NCI-H82 (cell line): ENCODE measurements at regions not wholly inside any gene's neighbourhood (a gene's known extent, or its start where the extent isn't known, plus 50 kb on each side); places are given as distances from the start of the nearest gene placed in this dataset.
"Not testable (repeated sequence)": the region's sequence is repeated elsewhere in the genome, so short reads cannot be mapped to it uniquely, and the experiment has no call there.

Experiments used
- DNase-seq: peaks from one replicate; lab custom pipeline; 2025; lab: John Stamatoyannopoulos, UW

DNA sequence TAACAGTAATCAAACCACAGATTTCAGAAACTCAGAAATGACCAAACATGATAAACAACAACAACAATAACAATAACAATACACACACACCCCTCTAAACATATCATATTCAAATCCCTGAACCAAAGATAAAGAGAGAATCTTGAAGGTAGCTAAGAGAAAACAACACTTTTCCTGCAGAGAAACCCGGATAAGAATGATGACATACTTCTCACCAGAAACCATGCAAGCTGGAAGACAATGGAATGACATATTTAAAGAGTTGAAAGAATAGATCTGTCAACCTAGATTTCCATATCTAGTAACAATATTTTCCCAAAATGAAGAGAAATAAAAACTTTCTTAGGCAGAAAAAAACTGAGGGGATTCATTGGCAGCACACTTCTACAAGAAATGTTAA lies 138.1 kb downstream of the LIG4 start:
- no peak for DNase-seq

DNA sequence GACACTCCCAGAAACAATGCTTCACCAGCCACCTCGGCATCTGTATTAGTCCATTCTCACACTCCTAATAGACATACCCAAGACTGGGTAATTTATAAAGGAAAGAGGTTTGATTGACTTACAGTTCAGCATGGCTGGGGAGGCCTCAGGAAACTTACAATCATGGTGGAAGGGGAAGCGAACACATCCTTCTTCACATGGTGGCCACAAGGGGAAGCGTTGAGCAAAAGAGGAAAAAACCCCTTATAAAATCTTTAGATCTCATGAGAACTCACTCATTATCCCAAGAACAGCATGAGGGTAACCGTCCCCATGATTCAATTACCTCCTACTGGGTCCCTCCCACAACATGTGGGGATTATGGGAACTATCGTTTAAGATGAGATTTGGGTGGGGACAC lies 140.9 kb downstream of the LIG4 start:
- DNase-seq: not testable (repeated sequence)

DNA sequence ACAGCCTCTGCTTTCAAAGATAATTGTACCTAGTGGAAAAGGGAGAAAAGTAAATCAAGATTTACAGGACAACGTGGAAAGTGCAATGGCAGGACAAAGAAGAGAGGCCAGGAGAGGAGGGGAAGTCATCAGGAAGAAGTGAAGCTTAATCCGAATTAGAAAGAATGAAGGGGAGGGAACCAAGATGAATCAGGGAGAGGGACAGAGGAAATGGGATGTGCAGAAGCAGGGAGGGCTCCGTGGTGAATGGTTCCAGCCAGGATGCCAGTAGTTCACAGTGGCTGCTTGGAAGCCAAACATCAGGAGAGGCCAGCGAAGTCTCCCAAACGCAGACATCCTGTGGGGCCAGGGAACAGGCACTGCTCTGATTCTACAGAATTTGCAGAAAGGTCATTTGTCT lies 144.4 kb downstream of the LIG4 start:
- DNase-seq: peak; percentile 16

DNA sequence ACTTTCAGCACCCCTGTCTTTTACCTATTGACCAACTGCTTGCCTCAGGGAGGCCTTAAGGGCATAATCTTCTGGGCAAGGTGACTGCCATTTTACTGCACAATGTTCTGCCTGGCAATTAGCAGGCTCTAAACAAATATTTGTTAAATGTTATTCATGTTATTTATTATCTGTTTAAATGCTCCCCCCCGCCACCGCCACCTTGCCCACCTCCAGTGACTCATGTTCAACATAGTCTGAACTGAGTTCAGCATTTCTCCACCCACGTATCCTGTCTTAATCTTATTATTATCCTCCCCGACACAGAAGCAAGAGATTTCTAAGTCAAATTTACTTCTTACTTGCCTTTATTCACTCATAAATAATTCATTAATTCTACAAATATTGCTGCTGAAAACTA lies 144.8 kb downstream of the LIG4 start:
- DNase-seq: no peak

DNA sequence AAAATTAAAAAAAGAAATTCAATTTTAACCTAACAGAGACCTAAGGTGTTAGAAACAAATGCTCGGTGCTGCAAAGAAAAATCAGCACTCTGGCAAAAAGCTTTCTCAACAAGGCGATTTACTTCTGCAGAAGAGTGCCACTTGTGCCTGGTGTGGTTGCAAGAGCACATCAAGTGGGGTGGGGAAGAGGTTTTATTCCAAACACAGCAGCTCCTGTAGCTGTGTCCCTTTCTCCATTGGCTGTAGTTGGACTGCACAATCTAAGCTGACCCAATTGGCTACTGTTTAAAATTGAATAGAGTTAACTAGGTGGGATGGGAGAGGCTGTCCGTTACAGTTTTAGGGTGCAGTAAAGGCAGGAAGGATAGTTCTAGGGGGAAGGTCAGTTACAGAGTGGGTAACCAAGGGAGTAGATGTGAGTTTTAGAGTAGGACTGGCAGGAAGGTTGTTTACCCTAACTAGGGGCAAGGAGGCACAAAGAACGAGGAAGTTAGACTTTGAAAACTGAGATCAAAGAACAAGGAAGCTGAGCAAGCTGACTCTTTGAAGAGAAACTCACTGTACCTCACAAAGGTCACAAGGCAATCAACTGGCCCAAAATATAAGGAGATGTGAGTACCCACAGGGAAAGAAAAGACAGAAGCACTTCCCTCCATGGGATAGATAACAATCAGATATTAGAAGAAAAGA lies 145.7 kb downstream of the LIG4 start:
- no peak for DNase-seq

DNA sequence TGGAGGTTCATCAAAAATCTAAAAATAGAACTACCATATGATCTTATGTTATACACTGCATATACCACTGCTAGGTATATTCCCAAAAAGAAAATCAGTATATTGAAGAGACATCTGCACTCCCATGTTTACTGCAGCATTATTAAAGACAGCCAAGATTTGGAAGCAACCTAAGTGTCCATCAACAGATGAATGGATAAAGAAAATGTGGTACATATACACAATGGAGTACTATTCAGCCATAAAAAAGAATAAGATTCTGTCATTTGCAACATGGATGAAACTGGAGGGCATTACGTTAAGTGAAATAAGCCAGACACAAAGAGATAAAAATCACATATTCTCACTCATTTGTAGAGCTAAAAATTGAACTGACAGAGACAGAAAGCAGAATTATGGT lies 151.0 kb downstream of the LIG4 start:
- not testable (repeated sequence) for DNase-seq

DNA sequence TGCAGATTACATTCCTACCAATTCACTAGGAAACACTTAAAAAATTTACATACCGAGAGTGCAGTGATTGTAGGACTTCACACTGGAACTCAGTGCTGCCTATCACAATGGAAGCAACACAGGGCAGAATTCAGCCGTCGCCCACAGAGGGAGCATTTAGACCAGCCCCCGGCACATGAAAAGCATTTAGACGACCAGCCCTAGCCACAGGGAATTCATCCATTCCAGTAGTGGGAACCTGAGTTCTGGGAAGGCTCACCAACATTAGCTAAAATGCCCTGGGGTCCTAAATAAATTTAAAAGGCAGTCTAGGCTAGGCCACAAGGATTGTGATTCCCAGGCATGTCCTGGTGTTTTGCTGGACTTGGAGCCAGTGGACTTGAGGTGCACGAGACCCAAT lies 155.2 kb downstream of the LIG4 start:
- no peak for DNase-seq

DNA sequence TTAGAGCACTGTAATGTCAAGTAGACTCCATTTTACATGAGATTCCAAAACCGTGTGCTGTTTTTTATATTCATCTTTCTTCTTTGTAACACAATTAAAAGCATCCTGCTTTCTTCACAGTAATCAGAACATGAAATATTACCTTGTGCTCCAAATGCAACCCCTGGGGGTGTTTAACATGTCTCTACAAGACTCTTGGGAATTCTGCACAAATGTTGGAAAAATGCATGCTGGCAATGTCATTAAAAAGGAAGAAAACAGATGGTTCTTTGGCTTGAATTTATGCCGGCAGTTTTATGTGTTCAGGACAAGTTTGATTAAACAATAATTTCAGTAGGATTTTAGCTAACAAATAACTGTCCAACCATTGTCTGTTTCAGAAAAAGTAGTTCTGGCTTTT lies 159.1 kb downstream of the LIG4 start:
- no peak for DNase-seq

DNA sequence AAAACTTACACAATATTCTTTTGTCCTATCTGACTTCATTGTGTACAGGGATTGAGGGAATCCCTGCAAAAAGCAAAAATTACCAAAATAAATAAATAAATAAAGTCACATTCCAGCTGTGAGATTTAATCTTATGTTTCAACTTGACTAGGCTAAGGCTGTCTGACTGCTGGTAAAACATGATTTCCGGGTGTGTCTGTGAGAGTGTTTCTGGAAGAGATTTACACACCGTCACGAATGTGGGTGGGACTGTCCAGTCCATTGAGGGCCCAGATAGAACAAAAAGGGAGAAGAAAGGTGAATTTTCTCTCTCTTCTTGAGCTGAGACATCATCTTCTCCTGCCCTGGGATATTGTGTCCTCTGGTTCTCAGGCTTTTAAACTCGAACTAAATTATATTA lies 166.1 kb downstream of the LIG4 start:
- peak; percentile 55 for DNase-seq

DNA sequence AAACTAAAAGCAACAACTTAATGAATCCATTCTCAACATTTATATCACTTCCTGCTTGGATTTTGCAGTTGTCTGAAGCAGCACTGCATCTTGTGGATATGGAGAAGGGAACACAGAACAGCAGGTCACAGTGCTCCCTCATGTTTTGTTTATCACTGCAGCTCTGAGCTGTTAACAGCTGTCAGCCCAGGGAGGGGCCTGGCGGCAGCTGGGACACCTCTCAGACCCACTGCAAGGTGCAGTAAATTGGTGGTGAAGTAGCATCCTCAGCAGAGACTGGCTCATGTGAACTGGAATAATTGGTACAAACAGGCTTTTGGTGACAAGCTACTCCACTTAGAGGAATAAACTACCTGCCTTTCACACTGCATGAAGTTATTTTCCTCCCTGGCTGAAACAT lies 170.4 kb downstream of the LIG4 start:
- peak; percentile 92 for DNase-seq

DNA sequence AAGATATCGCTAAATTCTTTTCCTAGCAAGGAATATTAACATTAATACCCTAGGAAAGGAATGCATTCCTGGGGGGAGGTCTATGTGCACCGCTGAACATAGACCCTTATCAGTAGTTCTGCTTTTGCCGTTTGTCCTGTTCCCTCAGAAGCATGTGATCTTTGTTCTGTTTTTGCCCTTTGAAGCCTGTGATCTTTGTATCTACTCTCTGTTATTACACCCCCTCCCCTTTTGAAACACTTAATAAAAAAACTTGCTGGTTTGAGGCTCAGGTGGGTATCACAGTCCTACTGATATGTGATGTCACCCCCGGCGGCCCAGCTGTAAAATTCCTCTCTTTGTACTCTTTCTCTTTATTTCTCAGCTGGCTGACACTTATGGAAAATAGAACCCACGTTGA lies 172.5 kb downstream of the LIG4 start:
- not testable (repeated sequence) for DNase-seq

DNA sequence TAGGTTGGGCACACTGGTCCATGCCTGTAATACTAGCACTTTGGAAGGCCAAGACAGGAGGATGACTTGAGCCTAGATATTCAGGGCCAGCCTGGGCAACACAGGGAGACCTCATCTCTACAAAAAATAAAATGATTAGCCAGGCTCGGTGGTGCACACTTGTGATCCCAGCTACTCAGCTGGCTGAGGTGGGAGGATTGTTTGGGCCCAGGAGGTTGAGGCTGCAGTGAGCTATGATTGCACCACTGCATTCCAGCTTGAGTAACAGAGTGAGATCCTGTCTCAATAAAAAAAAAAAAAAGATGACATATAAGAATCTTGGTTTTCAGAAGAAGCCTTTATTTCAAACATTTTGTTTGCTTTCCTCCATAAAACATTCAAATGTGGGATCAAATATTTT lies 178.0 kb downstream of the LIG4 start:
- DNase-seq: no peak

DNA sequence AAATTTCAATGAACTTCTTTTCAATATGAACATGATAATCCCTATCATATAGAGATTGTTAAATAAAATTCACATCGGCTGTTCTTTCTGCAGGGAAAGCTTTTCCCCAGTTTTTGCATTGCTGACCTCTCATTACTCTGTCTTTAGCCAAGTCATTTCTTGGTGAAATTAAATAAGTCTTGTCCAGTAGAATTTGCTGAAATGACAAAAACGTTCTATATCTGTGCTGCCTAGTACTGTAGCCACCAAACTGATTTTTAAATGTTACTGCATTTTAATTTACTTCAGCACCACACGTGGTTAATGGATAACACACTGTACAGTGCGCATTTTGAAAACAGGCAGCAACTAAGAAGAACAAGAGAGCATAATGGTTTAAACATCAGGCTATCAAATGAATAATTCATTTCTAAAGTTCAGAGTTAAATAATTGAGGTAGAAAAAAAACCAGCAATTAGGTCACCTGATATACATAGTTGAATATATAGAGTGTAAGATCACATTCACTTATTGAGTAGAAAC lies 178.9 kb downstream of the LIG4 start:
- no peak for DNase-seq

DNA sequence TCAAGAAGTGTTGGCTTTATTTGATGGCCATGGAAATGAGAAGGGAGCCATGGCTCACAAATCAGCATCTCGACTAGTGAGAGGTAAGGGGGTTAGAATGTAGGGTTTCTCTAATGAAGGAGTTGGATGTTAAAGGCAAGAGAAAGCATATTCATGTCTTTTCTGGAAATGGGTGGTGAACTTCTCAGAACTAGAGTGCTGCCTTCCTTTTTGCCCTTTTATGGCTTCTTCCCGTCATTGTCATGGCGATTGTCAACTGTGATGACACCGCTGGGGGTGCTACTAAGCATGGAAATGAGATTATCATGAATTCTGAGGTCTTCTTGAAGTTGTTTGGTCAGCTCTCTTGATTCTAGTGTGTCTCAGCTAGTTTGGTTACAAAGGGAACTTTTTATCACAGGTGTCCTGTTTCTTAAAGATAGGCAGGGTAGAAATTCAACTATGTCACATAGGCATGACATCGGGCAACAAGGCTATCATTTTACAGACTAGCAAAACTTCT lies 180.4 kb downstream of the LIG4 start:
- no peak for DNase-seq

DNA sequence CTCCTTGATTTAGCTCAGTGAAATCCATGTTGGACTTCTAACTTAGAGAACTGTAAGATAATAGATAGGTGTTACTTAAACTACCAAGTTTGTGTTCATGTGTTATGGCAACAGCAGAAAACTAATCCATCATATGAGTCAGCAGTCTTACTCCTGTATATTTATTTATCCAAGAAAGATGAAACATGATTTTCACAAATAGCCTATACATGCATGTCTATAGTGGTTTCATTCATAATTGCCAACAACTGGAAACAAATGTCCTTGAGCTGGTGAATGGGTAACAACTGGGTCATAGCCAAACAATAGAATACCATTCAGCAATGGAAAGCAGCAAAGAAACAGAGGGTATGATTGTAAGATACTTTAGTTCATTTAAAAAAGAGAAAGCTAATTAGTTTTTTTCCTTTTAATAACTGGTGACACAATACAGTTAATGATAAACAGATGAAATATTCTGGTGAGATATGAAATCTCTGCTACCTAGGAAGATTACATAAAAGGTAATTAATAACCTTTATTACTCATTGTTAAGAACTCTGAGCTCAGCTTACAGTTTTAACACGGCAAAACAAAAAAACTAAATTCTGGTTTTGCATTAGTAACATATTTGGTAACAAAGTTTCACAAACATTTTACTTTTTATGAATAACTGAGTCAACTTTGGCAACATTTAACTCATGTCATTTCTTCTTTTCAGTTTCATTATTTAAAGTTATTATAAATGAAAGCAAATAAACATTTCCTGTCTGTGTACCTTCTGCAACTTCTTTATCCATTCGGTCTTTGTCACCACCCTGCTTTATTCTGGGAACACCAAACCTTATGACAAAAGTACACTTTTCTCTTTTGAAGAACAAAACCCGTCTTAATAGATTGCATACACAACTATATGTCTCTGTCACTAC lies 181.3 kb downstream of the LIG4 start:
- no peak for DNase-seq

DNA sequence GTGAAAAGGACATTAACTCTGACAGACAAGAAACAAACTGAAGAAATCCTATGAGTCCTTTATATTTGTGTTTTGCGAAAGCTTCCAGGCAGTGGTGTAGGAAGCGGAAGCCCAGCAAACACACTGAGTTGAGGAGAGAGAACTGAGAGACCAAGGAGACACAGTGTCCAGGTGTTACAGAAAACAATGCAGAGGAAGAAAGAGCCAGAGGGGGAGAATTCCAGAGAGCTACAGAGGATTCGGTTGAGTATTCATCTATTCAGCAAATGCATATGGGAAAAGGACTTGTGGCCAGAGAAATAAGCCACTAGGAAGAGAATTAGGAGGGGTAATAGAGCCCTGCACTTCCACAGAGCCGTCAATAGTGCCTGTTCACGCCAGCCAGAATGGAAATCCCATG lies 183.5 kb downstream of the LIG4 start:
- no peak for DNase-seq

DNA sequence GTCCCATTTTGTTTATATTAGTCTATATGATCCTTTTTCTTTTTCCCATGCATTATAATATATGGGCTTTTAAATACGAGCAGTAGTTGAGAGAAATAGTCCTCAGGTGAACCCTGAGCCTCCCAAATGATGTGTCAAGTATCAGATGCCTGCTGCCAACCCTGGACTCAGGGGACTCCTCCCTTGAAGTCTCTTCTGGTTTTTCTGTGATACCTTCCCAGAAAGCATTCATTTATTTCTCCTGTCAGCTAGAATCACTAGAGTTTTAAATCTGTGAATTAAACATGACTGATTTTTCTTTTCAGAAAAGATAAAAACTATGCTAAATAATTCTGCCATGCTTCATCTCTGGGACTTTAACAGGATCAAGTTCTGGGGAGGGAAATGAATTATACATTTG lies 184.6 kb downstream of the LIG4 start:
- DNase-seq: no peak

DNA sequence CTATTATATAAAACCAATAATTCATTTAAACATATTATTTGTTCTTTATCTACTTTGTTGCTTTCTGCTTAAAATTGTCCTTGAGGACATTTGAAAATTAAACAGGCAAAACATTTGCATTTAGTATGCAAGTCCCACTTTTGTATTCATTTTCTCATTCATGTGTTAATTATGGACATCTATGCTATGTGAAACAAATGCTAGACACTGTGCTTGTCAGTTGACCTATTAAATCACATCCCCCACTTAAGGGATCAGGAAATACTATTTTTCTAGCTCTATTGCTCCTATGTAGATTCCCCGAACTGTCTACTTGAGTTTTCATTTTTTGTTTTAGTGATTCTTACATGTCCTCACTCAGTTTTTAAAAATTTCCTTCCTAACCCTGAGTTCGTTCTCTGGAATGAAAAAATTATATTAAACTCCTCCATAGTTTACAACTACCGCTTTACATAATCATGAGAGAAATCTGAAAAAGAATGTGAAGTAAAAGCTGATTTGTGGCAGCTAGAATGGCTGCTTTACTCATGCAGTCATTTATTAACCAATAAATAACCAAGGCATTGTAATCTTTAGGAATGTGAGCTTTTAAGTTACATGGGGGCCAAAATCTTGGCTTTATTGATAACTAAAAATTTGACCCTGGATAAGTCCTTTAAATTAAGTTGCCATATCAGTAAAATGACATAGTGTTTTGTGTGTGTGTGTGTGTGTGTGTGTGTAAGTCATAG lies 188.5 kb downstream of the LIG4 start:
- DNase-seq: no peak

DNA sequence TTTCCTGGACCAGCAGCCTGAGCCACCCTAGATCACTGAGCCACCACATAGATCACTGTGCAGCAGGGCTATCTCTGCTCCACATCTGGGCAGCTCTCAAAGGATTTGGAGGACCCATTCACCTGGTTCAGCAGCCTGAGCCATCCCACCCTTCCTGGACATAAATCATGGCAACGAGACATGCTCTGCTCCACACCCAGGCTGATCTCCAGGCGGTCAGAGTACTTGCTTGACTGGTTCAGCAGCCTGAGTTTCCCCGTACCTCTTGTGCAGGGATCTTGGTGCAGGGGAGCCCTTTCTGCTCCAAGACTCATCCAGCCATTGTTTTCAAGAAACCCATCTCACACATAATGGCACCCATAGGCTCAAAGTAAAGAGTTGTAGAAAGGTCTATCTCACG lies 195.3 kb downstream of the LIG4 start:
- DNase-seq: no peak

DNA sequence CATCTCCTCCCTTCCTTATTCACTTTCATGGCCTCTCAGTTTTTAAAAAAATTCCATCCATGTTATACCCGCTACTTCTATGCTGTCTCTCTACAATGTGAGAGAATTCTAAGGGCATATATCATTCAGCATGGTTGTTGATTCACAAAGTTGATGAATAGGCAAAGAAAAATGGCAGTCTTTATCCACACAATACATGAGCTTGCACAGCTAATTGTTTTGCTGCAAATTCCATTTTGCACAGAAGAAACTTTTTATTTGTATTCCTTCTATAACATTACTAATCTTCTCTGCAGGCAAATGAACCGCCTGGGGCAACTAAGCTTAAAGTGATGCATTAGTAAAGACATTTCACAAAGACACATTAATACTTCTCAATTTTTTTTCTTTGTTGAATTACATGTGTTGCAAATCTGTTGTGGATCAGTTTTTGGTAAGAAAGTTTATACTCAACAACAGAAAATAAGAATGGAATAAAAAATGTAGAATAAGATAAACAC lies 196.9 kb downstream of the LIG4 start:
- no peak for DNase-seq

DNA sequence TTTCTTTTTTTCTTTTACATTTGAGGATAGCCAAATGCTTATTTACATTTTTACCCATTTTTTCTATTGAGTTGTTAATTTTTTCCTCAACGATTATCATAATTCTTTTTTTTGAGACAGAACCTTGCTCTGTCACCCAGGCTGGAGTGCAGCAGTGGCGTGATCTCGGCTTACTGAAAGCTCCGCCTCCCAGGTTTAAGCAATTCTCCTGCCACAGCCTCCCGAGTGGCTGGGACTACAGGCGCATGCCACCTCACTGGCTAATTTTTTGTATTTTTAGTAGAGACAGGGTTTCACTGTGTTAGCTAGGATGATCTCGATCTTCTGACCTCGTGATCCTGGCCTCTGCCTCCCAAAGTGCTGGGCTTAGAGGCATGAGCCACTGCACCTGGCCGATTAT lies 208.7 kb downstream of the LIG4 start:
- DNase-seq: no peak

DNA sequence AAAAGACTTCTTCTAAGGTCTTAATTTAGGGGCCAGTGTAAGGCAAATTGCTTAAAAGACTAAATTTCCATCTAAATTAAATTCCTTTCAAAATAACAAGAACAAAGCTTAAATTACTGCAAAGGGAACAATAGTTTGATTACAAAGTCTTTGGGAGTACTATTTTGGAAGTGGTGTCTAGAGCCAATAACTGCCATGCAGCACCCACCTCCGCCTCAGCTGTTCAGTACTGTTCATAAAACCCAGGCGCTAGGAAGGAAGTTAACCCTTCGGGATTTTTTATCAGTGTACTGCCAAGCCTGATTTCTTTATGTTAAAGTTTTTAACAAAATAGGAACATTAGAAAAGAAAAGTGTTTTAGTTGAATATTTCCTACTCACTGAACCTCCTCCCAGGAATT lies 210.1 kb downstream of the LIG4 start:
- DNase-seq: no peak
